ENCODE measurements at regions not wholly inside any gene's neighbourhood (a gene's known extent, or its start where the extent isn't known, plus 50 kb on each side); places are given as distances from the start of the nearest gene placed in this dataset.

GRCh38 chr4:90012918-90013317 lies 114.3 kb upstream of the CCSER1 start:
- CTCF ChIA-PET: no interaction called here
- no peaks in the 10 kb centered on the region for H3K9me2 ChIP-seq
- H3K4me2 ChIP-seq: no peak overlapping the region
- no peak overlapping the region for H2AFZ ChIP-seq (ENCODE audit: low read depth)
- POLR2A ChIA-PET: no interaction called here
- H3K27me3 ChIP-seq (ENCODE audit: insufficient read depth): no peaks in the 10 kb centered on the region
- WGBS (ENCODE audit: low lambda C conversion rate): 42% methylated on average over 4 of the region's 4 CpGs
- H3K4me3 ChIP-seq (ENCODE audit: low read depth in 2 of 2, low read length in 1 of 2): no peak overlapping the region
- H3F3A ChIP-seq (replicated peaks; ENCODE audit: insufficient read depth): no peaks in the 10 kb centered on the region
- no peak overlapping the region for H3K27ac ChIP-seq (ENCODE audit: low read depth in 2 of 2, low read length in 1 of 2)
- H4K20me1 ChIP-seq (ENCODE audit: insufficient read depth): no peaks in the 10 kb centered on the region
- H3K36me3 ChIP-seq (replicated peaks in 1 of 2; ENCODE audit: control insufficient read depth in 1 of 2, insufficient read depth in 2 of 2, low read length in 1 of 2): no peaks in the 10 kb centered on the region
- no peaks in the 10 kb centered on the region for H3K4me1 ChIP-seq (ENCODE audit: control insufficient read depth in 1 of 2, insufficient read depth in 2 of 2, low read depth in 1 of 2, low read length in 1 of 2)
- no peaks in the 10 kb centered on the region for H3K9me3 ChIP-seq
- no peak overlapping the region for H3K9ac ChIP-seq
- TF ChIP-seq EZH2phosphoT487 (IDR thresholded peaks at IDR 0.05; ENCODE audit: borderline replicate concordance, low read depth) (no peak), ZBTB33 (IDR thresholded peaks at IDR 0.05; ENCODE audit: borderline replicate concordance, low read depth) (no peak), TEAD4 (IDR thresholded peaks at IDR 0.05; ENCODE audit: borderline replicate concordance, insufficient read depth) (no peak), SIN3A (IDR thresholded peaks at IDR 0.05; ENCODE audit: borderline replicate concordance, low read depth, low read length) (no peak), MAX (IDR thresholded peaks at IDR 0.05; ENCODE audit: low read depth) (no peak), NRF1 (IDR thresholded peaks at IDR 0.05; ENCODE audit: low read depth, low read length) (no peak), IRF3 (IDR thresholded peaks at IDR 0.05; ENCODE audit: low read depth, low read length) (no peak), FOSL2 (IDR thresholded peaks at IDR 0.05; ENCODE audit: borderline replicate concordance, low read depth) (no peak), PBX3 (IDR thresholded peaks at IDR 0.05) (no peak), REST (IDR thresholded peaks at IDR 0.05; ENCODE audit: low read depth, low read length) (no peak), GABPA (IDR thresholded peaks at IDR 0.05; ENCODE audit: low read depth) (no peak), MXI1 (IDR thresholded peaks at IDR 0.05; ENCODE audit: low read depth, low read length) (no peak), TAF1 (IDR thresholded peaks at IDR 0.05; ENCODE audit: borderline replicate concordance, low read depth, low read length) (no peak)
- no peak for DNase-seq
- H3K79me2 ChIP-seq (ENCODE audit: insufficient read depth): no peaks in the 10 kb centered on the region

All from SK-N-SH (cell line).